DMS 273 treated with DMSO at 0.1 percent for 48 hours (cell line): ENCODE measurements at regions not wholly inside any gene's neighbourhood (a gene's known extent, or its start where the extent isn't known, plus 50 kb on each side); places are given as distances from the start of the nearest gene placed in this dataset.
"Not testable (repeated sequence)": the region's sequence is repeated elsewhere in the genome, so short reads cannot be mapped to it uniquely, and the experiment has no call there.

ENCODE experiments used
- DNase-seq: peaks from one replicate; lab custom pipeline; 2025; lab: John Stamatoyannopoulos, UW

DNA sequence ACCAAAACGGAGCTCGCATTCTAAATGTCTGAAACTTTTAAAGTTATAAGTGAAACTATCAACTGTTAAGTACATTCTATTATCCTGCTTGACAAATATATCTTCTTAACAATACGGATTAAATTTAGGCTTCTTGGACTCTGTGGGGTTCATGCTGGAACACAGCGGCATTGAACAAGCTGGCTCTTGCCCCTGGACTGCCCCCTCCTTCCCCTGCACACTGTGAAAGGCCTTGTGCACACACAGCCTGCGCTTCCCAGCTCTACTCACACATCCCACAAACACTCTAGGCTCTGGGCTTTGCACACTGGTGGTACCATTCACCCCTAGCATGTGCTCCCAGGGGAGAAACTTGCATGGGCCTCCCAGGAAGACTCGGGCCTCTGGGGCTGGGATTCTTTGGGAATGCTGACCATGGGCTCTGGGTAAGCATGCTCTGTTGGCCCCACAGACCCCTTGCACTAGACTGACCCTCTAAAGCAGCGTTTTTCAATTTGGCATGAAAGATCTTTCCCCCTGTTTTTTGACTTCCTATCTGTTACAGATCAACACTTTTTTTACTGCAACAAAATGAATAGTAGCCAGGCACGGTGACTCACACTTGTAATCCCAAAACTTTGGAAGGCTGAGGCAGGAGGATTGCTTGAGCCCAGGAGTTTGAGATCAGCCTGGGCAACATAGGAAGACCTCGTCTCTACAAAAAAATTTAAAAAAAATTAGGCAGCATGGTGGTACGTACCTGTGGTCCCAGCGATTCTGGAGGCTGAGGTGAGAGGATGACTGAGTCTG, 96.2 kb upstream of the CPM start:
- DNase-seq: no peak

DNA sequence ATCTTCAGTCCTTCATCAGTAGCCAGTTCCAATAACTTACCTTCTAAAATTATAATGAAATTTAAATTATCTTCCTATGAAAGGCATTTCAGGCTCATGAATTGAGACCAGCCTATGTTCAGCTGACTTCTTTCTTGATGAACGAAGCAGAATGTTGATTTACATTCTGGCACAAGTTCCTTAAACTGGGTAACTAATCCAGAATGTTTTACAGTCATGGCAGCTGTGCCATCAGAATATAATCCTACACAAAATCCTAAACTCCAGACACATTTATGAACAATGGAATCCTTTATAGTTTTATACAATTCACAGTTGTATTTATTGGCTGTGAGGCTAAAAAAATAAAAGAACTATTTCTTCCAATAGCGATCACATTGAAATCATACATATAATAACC, 97.3 kb upstream of the CPM start:
- no peak for DNase-seq

DNA sequence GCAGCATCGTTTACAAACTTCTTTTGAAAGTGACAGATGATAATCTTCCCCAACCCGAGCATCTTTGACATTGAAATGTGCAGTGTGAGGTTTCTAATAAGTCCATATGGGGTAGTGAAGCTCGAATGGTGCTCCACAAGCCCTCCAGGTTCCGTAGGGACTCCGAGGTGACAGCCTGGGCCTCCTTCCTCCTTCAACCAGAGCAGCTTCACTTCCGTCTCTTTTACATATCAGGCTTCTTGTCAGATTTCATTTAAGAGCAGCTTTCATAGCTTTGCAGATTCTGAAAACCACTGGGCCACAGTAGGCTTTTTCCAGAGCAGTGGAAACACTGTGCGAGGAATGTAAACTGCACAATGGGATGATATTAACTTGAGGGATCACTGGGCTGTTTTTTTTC, 103.6 kb upstream of the CPM start:
- DNase-seq: no peak

DNA sequence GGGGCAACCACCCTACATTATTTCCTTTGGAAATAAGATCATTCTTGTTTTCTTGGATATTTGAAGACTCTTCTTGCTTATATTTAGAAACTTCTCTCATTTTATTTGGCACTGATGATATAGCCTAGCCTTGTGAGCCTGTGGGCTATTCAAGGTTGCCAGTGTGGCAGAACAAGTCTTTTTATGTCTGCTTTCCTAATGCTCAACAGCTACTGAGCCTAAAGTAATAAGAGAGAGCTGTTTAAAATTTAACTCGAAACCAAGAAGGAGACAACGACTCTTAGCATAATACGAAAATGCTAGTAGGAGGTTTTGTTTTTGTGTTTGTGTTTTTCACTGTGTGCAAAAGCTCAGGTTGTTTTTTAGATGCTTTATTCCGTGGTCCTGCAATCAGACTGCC, 104.0 kb upstream of the CPM start:
- no peak for DNase-seq

DNA sequence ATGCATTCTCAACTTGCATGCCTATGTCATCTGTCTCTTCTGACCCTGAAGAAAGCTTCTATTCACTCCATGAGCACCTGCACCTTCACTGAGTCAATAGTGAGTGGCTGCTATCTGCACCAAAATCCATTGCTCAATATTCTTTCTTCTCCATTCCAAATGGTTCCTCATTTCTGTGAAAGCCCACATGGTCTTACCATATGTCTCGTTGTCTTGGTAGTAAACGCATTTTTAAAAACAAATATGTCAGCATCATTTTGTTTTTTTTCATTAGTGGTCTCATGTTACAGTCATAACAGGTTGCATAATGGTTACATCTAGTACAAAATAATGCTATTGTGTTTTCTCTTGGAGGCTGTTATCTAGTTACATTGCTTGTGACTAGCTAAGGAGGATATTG, 106.9 kb upstream of the CPM start:
- DNase-seq: no peak

DNA sequence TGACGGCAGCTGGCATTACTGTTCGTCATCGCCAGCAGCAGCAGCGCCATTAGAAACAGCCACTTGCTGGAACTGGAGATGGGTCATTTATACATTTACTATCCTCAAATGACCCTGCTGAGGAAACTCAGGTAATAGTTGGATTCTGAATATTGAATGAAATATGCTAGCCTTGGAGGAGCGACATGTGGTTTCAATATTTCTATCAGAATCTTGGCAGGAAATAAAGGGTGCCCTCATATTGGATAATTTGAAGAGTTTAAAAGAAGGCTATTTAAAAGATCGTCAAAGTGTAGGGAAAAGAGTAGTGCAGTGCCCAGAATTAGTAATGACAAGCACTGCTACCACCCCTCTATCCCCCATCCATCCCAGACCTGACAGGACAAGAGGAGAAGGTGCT, 109.6 kb upstream of the CPM start:
- DNase-seq: no peak

DNA sequence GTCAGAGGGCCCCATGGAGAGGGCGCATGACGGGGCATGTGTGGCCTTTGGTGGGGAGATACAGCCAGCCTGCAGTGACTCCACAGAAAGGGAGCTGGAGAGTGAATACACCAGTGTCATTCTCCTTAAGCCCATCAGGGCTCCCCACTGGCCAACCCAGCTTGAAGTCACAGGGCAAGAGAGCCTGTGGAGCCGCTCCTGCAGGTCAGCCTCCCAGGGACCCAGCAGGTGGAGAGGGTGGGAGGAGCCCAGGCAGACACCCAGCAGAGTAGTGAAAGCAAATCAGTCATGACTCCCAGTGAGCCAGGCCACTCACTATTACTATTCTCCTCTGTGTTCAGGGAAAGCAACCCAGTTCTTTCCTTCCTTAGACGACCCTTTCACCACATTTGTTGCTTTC, 110.0 kb upstream of the CPM start:
- DNase-seq: no peak

DNA sequence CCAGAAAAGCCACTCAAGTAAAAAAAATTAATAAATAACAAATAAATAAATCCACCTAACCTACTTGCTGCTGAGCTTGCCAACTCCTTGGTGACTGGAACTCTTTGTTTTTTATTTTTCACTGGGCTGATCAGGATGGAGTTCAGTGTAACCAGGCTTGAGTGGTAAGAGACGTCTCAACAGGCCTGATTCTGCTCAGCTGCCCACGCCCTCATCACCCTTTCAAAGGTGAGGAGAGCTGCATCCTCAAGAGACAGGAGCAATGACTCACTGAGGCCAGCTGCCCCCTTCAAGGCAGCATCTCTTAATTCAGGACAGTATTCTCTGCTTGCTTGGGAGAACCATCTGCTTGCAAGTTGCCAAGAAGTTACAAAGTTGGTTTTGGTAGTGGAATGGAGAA, 111.9 kb upstream of the CPM start:
- DNase-seq: no peak

DNA sequence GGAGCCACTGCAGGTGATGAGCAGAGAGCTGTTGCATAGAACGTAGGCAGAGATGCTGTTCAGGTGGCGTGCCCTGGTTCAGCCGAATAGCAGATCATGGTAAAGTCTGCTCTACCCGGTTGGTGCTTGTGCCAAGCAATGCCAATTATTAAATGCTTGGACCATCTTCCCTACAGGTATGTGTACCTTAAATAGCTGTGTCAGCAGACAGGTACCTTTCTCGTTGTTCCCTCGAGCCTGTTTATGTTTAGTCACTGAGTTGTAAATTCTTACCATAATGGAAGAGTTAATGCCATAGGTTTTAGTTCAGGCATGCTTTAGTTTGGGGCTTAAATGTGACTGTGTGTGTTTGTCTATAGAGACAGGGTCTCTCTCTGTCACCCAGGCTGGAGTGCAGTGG, 112.5 kb upstream of the CPM start:
- DNase-seq: no peak

DNA sequence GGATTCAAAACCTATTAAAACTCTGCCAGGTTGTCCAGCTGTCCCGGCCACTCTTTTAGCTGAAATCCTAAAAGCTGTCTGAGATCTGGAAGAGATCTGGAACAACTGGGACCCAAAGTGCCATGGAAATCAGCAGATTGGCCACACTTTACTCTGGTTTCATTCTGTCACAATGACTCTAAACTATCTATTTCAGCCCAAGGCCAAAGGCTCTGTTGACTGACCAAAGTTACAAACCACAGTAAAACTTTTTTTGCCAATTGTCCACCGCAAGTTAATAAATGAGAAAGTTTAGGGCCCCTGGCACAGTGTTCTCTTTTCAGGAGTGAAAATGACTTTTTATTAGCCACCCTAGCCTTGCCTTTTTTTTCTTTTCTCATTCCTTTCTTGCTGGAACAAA, 113.4 kb upstream of the CPM start:
- no peak for DNase-seq

DNA sequence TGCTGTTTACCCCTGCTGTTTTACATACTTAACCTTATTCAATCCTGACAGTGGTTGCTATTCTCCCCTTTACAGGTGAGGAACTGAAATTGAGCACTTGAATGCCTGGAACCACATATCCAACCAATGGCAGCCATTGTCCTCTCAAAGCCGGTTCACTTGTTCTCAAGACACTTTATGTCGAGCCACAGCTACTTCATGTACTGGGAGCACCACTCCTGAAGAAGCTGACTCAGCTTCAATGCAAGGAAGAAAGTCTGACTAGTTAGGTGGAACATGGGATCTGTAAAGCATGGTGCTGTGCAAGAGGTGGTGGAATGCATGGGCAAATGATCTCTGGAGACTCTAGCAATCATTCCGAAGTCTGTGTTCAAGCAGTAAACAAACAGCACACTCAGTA, 113.9 kb upstream of the CPM start:
- no peak for DNase-seq

DNA sequence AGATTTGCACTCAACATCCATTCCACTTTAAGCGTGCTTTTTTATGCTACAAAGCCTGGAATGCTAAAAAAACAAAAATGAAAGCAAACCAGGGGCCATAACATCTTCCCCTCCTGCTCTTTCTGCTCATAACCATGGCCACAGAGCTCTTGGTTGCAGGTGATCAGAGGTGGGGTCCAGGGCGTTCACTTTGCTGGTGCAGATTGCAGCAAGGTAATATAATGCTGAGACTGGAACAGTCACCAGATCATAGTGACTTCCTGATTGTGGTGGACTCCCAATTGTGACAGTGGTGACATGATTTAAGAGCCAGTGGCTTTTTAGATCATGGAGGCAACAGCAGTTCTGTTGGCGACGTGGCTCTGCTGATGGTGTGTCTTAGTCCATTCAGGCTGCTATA, 115.0 kb upstream of the CPM start:
- DNase-seq: no peak

DNA sequence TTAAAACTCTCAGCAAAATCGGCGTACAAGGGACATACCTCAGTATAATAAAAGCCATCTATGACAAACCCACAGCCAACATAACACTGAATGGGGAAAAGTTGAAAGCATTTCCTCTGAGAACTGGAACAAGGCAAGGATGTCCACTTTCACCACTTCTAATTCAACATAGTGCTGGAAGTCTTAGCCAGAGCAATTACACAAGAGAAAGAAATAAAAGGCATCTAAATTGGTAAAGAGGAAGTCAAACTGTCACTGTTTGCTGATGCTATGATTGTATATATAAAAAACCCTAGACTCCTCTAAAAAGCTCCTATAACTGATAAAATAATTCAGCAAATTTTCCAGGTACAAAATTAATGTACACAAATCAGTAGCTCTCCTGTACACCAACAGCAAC, 116.9 kb upstream of the CPM start:
- DNase-seq: not testable (repeated sequence)

DNA sequence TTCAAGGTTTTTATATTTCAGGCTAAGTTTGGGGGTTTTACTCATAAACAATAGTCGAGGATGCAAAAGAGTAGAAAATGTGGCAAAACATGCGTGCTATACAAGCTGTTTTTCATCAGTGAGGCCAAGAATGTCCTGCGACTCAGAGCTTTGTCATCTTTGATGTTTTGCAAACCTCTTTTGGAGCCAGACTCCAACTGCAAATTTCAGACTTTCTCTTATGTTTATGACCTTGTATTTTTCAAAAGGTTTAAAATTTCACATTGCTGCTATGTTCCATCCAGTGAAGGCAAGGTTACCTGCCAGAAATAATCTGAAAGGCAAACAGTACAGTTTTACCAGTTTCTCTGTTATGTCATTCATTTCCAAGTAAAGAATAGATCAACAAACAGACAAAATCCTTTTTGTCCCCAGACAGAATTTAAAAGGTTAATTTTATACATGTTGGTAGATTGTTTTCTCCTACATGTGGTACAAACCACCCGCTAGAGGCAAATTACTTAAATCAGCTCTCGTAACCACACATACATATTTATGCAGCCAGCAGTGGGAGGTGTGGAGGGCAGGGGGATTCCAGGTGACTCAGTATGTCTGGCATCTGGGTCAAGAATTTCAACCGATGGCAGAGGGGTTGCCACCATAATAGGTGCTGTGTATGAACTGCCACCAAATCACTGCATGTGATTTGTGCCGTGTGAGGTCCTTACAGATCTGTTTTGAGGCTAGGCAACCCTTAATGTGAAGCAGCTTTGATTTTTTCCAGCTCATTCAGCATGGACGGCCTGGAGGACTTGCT, 119.8 kb upstream of the CPM start:
- DNase-seq: no peak

DNA sequence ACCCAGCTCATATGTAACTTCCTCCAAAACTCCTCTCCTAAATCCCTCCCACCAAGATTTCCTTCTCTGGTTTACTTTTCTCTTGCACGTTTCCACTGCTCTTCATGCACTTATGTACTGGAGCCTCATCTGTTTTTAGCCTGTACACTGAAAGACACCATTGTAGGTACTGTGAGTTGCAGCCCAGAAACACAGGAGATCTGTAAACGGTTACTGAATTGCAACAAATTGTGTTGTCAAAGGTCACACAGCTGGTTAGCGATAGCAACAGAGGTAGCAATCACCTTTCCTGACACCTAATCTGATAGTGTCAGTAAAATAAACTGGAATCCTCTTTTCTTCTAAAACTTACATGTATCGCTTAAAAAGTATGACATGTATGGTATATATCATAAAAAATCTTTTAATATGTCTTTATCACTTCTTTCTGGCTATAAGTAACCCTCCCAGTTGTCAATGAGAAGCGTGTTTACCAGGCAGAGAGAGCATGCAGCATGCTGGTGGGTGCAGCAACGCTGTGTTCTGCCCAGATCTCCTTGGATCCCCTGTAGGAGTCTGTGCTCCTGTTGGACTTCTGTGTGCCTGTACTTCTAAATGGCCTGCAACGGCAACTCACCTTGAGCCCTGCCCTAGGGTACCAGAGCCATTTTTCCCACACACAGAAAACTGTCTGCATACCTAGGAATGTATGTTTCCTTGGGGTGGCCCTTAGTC, 121.5 kb upstream of the CPM start:
- DNase-seq: no peak

DNA sequence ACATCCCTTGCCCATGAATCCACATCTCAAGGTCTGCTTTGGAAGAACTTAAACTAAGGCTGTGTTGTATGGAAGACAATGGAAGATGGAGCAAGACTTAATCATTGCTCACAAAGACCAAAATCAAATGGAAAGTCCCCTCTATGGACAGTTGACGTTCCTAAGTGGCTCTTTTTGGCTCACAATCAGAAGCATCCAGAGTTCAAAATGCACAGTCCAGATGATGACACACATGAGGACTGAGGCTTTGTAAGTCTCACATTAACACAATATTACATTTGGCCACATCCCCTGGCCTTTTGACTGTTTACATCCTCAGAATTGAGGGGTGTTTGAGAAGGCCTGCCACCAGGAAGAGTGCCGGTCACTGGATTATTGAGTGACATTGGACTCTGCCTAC, 122.3 kb upstream of the CPM start:
- DNase-seq: no peak

DNA sequence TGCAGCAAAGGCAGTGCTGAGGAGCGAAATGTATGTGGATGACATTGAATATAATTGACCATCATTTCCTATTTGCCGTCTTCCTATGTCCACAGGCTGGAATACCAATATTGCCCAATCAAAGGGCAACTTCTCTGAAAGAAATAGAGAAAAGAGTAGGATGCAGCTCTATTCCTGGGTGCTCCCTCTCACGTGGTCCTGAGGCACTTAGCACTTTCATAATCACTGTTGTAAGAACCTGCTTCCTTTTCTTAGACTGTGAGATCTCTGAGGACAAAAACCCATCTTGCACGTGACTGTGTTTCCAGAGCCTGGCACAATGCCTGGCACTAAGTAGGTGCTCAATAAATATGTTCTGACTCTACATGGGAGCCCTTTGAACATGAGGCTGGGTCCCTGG, 122.7 kb upstream of the CPM start:
- no peak for DNase-seq

DNA sequence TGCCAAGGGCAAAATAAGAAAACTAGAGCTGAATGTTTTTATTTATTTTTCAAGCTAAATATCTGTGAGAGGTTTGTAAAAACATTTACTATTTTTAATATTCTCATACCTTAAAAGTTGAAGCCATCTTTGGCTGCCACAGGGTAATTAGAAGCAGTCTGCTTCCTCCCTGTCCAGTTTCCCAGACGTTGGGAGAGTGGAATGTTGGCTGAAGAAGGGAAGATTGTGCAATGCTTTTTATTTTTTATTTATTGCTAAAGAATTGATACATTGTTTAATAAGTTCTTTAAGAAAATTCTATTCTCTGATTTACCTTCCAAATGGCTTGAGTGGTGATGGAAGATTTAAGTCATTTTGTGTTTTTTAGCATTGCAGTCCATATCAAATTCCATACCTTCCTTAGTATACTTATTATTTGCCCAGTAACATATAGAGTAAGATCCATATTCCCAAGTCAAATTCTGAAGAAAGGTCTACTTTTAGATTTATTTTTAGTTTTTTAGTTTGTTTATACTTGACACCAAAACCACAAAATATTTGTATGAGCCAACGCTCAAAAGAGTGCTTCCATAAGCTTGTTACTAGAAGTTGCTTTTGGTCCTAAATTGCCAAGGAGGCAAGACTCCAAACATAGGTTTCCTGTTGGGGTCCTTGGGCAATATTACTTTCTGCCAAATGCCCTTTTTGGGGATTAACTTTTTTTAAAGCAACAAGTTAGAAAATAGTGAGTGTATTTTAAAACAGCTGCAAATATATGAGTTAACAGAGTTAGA, 124.0 kb upstream of the CPM start:
- DNase-seq: no peak

DNA sequence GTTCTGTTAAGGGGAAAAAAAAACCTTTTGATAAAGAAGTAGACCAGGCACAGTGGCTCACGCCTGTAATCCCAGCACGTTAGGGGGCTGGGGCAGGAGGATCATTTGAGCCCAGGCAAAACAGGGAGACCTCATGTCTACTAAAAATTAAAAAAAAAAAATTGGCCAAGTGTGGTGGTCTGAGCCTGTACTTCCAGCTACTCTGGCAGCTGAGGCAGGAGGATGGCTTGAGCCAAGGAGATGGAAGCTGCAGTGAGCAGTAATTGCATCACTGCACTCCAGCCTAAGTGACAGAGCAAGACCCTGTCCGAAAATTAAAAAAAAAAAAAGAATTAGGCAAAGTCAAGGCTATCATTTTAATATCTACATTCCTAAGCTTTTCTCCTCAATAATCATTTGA, 124.8 kb upstream of the CPM start:
- no peak for DNase-seq

DNA sequence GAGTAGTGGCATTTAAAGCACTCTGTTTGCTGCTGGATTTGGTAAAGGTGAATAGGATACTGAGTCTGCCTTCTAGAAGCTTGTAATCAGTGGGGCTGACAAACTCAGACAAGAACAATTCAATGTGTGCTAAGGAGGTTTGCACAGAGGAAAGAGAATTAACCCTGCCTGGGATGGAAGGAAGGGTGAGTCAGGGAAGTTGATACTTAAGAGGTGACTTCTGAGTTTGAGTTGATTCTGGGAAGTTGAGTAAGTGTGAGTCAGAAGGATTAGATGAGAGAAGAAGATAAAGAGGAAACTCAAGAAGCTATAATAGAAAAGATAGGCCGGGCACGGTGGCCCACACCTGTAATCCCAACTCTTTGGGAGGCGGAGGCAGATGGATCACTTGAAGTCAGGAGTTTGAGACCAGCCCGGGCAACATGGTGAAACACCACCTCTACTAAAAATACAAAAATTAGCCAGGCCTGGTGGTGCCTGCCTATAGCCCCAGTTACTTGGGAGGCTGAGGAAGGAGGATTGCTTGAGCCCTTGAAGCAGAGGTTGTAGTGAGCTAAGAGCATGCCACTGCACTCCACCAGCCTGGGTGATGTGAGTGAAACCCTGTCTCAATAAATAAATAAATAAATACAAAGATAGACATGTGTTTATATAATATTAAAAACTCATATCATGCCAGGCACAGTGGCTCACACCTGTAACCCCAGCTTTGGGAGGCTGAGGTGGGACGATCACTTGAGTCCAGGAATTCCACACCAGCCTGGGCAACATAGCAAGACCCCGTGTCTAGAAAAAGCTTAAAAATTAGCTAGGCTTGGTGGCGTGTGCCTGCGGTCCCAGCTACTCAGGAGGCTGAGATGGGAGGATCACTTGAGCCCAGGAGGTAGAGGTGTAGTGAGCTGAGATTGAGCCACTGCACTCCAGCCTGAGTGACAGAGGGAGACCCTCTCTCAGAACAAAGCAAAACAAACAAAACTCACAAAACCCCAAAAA, 126.8 kb upstream of the CPM start:
- DNase-seq: no peak

DNA sequence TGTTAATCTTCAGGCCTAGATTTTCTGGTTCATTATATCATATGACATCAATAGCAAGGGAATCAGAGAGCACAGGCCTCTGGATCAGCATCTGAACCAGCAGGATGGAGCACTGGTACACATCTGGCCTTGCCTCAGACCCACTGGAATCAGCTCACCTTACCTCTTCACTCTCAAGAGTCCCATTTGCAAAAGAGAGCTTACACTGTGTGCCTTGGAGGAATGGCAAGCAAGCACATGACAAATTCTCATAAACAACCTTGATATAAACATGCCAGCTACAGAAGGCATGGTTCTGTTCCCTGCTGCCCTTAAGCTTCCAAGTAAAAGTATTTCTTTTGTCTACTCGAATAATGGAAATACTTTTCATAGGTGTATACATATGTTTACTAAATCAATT, 128.6 kb upstream of the CPM start:
- DNase-seq: no peak
